Fibroblast of upper back skin (primary cell): ENCODE measurements at regions not wholly inside any gene's neighbourhood (a gene's known extent, or its start where the extent isn't known, plus 50 kb on each side); places are given as distances from the start of the nearest gene placed in this dataset.
"Not testable (repeated sequence)": the region's sequence is repeated elsewhere in the genome, so short reads cannot be mapped to it uniquely, and the experiment has no call there.

Source experiments
- DNase-seq: peaks from one replicate; pipeline ENCODE4 v3.0.0-alpha.2; 2013

DNA sequence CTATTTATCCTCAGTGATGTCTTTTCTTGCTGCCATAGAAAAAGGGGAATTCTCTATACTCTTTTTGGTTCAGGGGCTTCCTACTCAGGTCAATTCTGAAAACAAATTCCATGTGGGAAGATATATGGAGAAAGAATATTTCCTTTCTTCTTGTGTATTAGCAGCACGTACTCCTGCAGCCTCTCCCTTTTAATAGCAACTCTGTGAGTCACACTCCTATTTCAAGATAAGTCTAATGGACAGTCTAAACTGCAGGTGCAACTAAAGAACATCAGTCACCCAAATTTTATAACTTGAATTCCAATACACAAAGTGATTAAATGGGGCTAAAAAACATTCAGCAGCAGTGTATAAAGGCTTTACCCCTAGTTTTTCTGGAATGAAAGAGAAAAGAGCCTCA lies 942.2 kb downstream of the CNTNAP5 start:
- no peak for DNase-seq

DNA sequence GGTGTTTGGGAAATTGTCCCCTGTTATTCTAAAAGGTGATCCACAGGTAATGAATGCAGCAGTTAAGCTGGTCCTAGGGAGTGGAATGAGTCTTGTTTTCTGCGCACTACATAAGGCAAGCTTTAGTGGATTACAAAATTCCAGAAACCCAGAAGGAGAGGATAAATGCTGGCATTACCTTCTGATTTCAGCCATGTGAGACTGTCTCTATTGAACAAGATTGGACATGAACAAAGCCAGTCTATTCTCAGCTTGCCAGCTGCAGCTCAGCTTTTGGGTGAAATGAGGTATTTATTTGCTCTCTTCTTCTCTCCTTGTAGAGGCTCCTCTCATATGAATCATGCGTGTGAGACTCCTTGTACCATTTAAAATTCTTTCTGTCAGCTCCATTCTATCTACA lies 944.9 kb downstream of the CNTNAP5 start:
- no peak for DNase-seq

- DNase-seq, result peak; percentile 16
These were observed 948.3 kb downstream of the CNTNAP5 start for GRCh38 chr2:124973396-124973795.

- DNase-seq, result no peak
These were observed 950.1 kb downstream of the CNTNAP5 start for GRCh38 chr2:124975224-124975623.

- DNase-seq, result no peak
These were observed 950.6 kb downstream of the CNTNAP5 start for GRCh38 chr2:124975648-124976047.

DNA sequence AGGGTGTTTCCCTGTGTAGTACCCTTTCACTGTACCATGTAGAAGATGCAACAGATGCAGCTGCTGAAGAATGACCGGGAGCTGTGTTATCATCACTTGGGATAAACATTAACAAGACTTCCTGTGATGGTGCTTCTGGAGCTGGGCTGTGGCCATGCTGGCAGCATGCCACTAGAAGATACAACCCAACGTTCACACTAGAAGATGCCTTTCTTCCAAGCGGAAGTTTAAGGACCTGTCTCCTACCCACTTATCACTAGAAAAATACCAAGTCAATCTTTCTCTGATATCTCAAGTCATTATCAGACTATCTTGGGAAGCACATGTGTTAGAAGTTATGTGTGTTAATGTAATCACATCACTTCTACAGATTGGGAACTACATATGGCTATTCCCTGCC lies 953.5 kb downstream of the CNTNAP5 start:
- DNase-seq, result no peak

- DNase-seq, result peak; percentile 68
These were observed 958.5 kb downstream of the CNTNAP5 start for GRCh38 chr2:124983595-124983994.

- DNase-seq, result no peak
These were observed 960.2 kb downstream of the CNTNAP5 start for GRCh38 chr2:124985270-124985669.

DNA sequence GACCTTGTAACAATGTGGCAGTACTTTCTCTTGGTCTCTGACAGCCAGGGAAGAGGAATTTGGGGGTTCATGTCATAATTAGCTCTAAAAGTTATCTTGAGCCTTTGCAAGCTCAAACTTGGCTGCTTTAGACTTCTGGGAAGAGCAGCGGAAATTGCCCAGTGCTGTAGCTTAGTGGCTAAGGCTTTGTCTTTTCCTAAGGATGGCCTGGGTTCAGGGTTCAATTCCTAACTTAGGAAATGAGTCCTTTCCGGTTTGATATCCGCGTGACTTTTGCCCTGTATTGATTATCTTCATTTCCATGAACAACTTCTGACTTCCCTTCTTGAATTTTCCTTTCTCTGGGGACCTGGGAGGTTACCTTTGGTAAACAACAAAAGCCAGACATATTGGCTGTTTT lies 961.0 kb downstream of the CNTNAP5 start:
- DNase-seq, result no peak

DNA sequence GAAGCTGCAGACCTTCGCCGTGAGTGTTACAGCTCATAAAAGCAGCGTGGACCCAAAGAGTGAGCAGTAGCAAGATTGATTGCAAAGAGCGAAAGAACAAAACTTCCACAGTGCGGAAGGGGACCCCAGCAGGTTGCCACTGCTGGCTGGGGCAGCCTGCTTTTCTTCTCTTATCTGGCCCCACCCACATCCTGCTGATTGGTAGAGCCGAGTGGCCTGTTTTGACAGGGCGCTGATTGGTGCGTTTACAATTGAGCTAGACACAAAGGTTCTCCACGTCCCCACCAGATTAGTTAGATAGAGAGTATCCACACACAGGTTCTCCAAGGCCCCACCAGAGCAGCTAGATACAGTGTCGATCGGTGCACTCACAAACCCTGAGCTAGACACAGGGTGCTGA lies 961.8 kb downstream of the CNTNAP5 start:
- DNase-seq, result not testable (repeated sequence)

GRCh38 chr2:124987436-124987835 lies 962.3 kb downstream of the CNTNAP5 start:
- not testable (repeated sequence) for DNase-seq

DNA sequence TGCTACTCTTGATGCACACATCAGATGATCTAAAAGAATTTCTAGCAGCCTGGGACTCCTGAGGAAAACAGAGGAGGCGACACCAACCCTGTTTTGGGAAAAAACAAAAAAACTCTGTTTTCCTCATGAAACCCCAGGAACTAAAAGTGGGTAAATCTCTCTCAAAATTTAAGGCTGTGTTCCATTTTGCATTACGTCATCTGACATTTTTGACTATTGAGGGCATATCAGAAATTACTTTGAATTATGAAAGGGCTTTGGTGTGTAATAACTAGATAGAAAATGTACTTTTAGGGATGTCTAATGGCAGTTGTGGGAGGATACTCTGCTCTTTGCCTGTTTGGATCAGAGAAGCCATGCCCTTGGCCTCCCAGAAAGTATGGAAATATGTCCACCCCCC lies 963.0 kb downstream of the CNTNAP5 start:
- DNase-seq, result no peak

GRCh38 chr2:124988794-124989193 lies 963.7 kb downstream of the CNTNAP5 start:
- no peak for DNase-seq

- DNase-seq, result no peak
These were observed 968.7 kb downstream of the CNTNAP5 start for GRCh38 chr2:124993809-124994208.

GRCh38 chr2:124995185-124995912 lies 970.3 kb downstream of the CNTNAP5 start:
- no peak for DNase-seq

DNA sequence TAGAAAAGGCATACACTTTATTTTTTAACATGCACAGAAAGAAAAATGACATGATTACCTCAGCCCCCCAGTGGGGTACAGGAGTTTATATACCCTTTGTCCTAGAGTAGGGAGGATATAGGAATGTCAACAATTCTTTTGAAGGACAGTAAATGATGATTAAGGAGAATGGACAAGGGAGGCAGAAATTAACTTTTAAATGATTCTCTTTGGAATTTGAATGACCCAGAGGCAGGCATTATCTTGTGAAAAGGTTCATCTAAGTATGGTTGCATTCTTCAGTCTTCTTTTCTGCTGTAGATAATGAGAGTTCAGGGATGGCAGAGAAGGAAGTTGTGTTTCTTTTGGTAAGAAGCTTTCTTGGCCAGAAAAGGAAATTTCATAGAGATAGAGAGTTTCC lies 971.3 kb downstream of the CNTNAP5 start:
- no peak for DNase-seq

DNA sequence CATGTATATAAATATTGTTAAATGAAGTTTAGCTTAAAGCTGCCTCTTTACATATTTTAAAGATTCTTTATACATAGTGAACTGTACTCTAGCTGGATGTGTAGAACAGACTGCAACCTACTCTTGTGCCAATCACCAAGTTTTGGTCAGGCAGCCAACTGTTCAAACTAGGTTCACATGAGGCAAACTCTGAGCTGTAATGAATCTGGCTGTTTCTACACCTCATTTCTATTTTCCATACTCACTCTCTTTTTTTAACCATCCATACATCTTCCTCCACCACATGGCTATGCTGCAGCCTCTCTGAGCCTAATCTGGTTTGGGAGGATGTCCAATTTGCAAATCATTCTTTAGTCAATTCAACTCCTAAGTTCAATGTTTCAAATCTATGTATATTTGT lies 974.8 kb downstream of the CNTNAP5 start:
- DNase-seq, result no peak

DNA sequence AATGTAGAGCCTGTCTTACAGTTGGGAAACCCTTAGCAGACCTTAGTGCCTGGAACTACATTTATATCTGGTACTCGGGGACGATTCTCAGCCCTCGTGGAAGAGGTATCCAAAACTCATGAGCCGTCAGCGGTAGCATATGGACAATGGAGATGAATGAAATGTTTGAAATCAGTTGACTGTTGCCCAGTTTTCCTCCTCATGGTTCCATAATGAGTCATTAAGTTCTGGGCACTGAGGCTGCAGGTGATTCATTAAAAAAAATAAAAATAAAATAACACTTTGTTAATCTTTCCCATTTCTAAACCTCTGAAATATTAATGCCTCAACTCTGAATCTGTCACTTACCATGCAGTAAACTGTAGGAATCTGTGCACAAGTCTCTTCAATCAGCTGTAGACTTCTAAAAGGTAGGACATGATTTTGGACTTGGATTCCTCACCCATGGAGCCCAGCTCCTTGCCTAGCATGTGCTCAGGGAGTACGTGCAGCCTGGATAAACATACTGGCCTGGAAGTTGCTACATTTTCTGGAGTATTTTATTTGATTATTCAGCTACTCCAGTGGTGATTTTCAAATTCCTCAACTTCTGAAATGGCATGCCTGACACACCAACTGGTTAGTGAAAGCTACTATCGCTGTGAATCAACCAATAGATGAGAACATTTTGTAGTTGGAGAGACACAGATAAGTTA lies 979.2 kb downstream of the CNTNAP5 start:
- no peak for DNase-seq

DNA sequence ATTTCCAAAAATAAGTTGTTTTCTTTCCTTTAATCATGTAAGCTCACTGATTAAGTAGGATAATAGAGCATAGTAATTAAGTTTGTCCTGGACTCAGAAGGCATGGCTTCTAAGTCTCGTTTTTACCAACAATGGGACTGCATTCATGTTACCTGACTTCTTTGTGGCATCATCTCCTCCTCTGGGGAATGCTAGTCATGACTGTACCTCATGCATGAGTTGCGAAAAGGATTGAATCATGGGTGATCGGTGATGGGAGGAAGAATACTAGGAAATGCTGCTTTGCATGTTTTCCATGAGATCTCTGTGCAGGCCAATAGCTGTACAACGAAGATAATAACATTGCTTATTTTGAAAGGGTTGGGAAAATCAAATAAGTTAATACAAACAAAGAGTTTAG lies 981.6 kb downstream of the CNTNAP5 start:
- no peak for DNase-seq

DNA sequence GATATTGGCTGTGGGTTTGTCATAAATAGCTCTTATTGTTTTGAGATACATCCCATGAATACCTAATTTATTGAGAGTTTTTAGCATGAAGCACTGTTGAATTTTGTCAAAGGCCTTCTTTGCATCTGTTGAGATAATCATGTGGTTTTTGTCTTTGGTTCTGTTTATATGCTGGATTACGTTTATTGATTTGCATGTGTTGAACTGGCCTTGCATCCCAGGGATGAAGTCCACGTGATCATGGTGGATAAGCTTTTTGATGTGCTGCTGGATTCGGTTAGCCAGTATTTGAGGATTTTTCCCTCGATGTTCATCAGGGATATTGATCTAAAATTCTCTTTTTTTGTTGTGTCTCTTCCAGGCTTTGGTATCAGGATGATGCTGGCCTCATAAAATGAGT lies 1003.6 kb downstream of the CNTNAP5 start:
- DNase-seq, result not testable (repeated sequence)

DNA sequence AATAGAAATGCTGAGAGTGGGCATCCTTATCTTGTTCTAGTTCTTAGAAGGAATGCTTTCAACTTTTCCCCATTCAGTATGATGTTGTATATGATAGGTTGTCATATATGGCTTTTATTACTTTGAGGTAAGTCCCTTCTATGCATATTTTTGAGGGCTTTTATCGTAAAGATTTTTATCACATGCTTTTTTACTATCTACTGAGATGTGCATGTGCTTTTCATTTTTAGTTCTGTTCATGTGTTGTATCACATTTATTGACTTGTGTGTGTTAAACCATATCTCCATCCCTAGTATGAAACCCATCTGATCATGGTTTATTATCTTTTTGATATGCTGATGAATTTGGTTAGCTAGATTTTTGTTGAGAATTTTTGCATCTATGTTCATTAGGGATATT lies 1008.8 kb downstream of the CNTNAP5 start:
- no peak for DNase-seq

- no peak for DNase-seq
These were observed 1012.1 kb downstream of the CNTNAP5 start for GRCh38 chr2:125037135-125037653.

GRCh38 chr2:125041846-125042245 lies 1016.8 kb downstream of the CNTNAP5 start:
- DNase-seq, result peak; percentile 0

DNA sequence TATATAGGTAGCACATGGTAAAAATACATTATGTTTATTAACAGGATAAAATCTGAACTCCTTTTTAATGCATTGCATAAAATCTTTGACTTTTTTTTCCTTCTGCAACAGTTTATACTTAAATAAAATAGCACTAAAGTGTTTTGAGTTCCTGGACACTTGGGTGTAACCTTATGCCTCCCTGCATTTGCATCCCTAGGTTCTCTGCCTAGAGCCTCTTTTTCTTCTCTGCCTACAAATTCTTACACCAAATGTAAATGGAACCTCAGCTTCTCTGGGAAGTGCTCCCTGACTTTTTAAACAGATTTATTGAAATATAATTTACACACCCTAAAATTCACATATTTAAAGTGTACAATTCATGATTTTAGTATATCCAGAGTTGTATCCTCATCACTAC lies 1017.6 kb downstream of the CNTNAP5 start:
- DNase-seq, result no peak
